BLaER1 treated with 17β-estradiol and CSF1 and Interleukin-3, amounts not matched to agents 10 nM and 100 nM (cell line): ENCODE measurements at regions not wholly inside any gene's neighbourhood (a gene's known extent, or its start where the extent isn't known, plus 50 kb on each side); places are given as distances from the start of the nearest gene placed in this dataset.

ENCODE experiments used
- H3K27ac ChIP-seq, 11 experiments: shearing (Covaris generic); formaldehyde crosslinking; 2 replicates each; pipeline ENCODE4 v1.8.1; 2022
- H3K27me3 ChIP-seq, 11 experiments: shearing (Covaris generic); formaldehyde crosslinking; 2 replicates each; pipeline ENCODE4 v1.8.1; 2022
- H3K36me3 ChIP-seq, 11 experiments: shearing (Covaris generic); formaldehyde crosslinking; 2 replicates each; pipeline ENCODE4 v1.8.1; 2022
- H3K4me1 ChIP-seq, 10 experiments: shearing (Covaris generic); formaldehyde crosslinking; 2 replicates each; pipeline ENCODE4 v1.8.1; 2022
- H3K4me2 ChIP-seq, 11 experiments: shearing (Covaris generic); formaldehyde crosslinking; 2 replicates each; pipeline ENCODE4 v1.8.1; 2022
- H3K4me3 ChIP-seq, 10 experiments: shearing (Covaris generic); formaldehyde crosslinking; 2 replicates each; pipeline ENCODE4 v1.8.1; 2022
- H3K9ac ChIP-seq, 11 experiments: shearing (Covaris generic); formaldehyde crosslinking; 2 replicates each; pipeline ENCODE4 v1.8.1; 2022
- H3K9me3 ChIP-seq, 11 experiments: shearing (Covaris generic); formaldehyde crosslinking; replicated peaks in 1 of 11; 2 replicates each; pipeline ENCODE4 v1.8.1; 2022
- H4K20me1 ChIP-seq, 11 experiments: shearing (Covaris generic); formaldehyde crosslinking; 2 replicates each; pipeline ENCODE4 v1.8.1; 2022
- Cebpa-rat ChIP-seq, 11 experiments: shearing (Covaris generic); IDR thresholded peaks; 2 replicates each; pipeline ENCODE4 v1.8.1; 2022

DNA sequence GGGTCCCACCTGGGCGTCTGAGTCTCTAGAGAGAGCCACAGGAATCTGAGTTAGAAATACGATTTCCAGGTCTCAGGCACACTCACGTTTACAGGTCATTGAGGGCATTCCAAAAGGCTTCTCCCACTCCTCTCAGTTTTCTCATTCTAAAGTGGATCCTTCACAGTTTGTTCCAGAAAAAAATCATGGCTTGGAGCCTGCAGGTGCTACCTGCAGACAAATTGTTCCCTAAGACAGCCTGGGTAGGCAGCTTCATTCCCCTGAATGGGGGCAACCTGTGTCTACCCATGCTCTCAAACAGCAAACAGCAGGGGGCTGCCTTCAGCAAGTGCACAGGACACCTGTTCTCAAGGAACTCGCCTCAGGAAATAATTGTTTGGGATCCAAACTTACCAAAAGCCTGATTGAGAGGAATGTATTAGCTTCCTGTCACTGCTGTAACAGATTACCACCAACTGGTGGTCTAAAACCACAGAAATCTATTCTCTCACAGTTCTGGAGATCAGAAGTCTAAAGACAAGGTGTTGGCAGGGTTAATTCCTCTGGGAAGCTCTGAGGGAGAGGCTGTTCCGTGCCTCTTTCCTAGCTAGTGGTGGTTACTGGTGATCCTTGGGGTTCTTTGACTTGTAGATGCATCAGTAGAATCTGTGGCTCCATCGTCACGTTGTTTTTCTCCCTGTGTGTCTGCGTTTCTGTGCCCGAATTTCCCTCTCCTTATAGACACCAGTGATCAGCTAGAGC is 117.2 kb downstream of the RAB11FIP2 start:
- H3K9ac ChIP-seq, result no peak overlapping the region
- H3K27me3 ChIP-seq, result no peaks in the 10 kb centered on the region
- peak overlapping the region in 4 of 11 experiments; percentile 1 to 25 (median 12); a peak in 6 of 22 replicates for H3K4me2 ChIP-seq
- no peaks in the 10 kb centered on the region for H3K9me3 ChIP-seq
- H3K36me3 ChIP-seq, result no peaks in the 10 kb centered on the region
- H3K4me1 ChIP-seq, result peaks cover 6 to 16% (median 12%) of the 10 kb centered on the region in 10 experiments; a peak in 16 of 20 replicates
- no peak overlapping the region for H3K27ac ChIP-seq
- no peak overlapping the region for H3K4me3 ChIP-seq
- no peak for TF ChIP-seq Cebpa-rat (IDR thresholded peaks at IDR 0.05)
- no peaks in the 10 kb centered on the region for H4K20me1 ChIP-seq

DNA sequence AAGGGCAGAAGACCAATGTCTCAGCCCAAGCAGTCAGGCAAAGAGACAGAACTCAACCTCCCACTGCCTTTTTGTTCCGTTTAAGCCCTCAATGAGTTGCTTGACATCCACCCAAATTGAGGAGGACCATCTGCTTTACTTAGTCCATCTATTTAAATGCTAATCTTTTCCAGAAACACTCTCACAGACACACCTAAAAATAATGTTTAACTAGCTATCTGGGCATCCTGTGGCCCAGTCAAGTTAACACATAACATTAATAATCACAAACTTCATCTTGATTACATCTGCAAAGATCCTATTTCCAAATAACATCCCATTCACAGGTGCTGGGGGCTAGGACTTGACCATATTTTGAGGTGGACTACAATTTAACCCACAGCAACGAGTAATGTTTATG is 115.7 kb downstream of the RAB11FIP2 start:
- H3K4me2 ChIP-seq, result no peak overlapping the region
- no peaks in the 10 kb centered on the region for H3K27me3 ChIP-seq
- H4K20me1 ChIP-seq, result no peaks in the 10 kb centered on the region
- no peak overlapping the region for H3K27ac ChIP-seq
- H3K36me3 ChIP-seq, result no peaks in the 10 kb centered on the region
- H3K9ac ChIP-seq, result no peak overlapping the region
- H3K4me3 ChIP-seq, result no peak overlapping the region
- H3K9me3 ChIP-seq, result no peaks in the 10 kb centered on the region
- TF ChIP-seq Cebpa-rat (IDR thresholded peaks at IDR 0.05), result no peak
- peaks cover 6 to 16% (median 12%) of the 10 kb centered on the region in 10 experiments; a peak in 16 of 20 replicates for H3K4me1 ChIP-seq

DNA sequence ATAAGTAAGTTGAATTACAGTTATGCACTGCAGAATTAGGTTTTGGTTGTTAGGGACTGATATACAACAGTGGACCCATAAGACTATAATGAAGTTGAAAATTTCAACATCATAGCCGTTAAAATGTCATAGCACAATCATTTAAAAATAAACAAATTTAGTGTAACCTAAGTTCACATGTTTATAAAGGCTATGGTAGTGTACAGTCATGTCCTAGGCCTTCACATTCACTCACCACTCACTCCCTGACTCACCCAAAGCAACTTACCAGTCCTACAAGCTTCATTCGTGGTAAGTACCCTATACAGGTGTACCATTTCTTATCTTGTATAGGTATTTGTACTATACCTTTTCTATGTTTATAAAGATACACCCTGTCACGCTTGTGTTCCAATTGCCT is 113.7 kb downstream of the RAB11FIP2 start:
- no peaks in the 10 kb centered on the region for H4K20me1 ChIP-seq
- H3K36me3 ChIP-seq, result no peaks in the 10 kb centered on the region
- no peak overlapping the region for H3K27ac ChIP-seq
- no peak overlapping the region for H3K4me2 ChIP-seq
- no peak overlapping the region for H3K9ac ChIP-seq
- H3K27me3 ChIP-seq, result no peaks in the 10 kb centered on the region
- peaks cover 0 to 12% (median 2%) of the 10 kb centered on the region in 10 experiments; a peak in 10 of 20 replicates for H3K4me1 ChIP-seq
- H3K4me3 ChIP-seq, result no peak overlapping the region
- no peak for TF ChIP-seq Cebpa-rat (IDR thresholded peaks at IDR 0.05)
- 0 out of 22 replicates have a peak, but pooled peaks cover 0 to 4% (median 0%) of the 10 kb centered on the region in 11 experiments for H3K9me3 ChIP-seq

DNA sequence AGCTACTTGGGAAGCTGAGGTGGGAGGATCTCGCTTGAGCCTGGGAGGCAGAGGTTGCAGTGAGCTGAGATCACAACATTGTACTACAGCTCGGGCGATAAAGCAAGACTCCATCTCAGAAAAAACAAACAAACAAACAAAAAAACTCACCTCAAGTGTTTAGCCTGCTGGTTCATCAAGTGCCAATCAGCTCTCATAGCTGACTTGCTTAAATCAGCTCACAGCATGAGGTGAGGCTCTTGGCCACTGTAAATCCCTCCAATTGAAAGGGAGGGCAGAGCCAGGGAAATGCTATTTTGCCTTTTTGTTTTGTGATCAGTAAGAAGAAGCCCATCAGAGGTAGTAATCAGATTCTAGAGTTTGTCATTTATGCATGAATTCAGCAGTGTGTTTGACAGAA is 112.3 kb downstream of the RAB11FIP2 start:
- no peaks in the 10 kb centered on the region for H4K20me1 ChIP-seq
- H3K9ac ChIP-seq, result no peak overlapping the region
- H3K4me2 ChIP-seq, result no peak overlapping the region
- 0 out of 22 replicates have a peak, but pooled peaks cover 0 to 6% (median 0%) of the 10 kb centered on the region in 11 experiments for H3K9me3 ChIP-seq
- TF ChIP-seq Cebpa-rat (IDR thresholded peaks at IDR 0.05), result no peak
- no peak overlapping the region for H3K27ac ChIP-seq
- H3K27me3 ChIP-seq, result no peaks in the 10 kb centered on the region
- no peak overlapping the region for H3K4me3 ChIP-seq
- no peaks in the 10 kb centered on the region for H3K36me3 ChIP-seq
- H3K4me1 ChIP-seq, result peaks cover 0 to 16% (median 7%) of the 10 kb centered on the region in 10 experiments; a peak in 11 of 20 replicates

DNA sequence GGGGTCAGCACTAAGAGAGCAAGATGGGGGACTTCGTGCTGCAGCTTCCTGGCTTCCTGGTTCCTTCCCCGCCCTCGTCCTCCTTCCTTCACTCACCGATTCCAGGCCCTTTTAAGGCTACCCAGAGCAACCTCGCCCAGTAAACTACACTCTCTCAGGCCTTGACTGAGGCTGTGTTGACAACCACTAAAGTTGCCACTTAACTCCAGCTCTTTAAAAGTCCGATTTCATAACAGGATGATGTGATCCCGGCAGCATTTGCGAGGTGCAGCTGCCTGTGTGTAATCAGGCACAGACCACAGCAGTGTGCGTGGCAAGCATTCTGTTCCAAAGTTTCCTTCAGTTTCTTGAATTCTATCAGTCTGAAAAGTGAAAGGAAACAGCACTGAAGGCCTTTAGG is 110.6 kb downstream of the RAB11FIP2 start:
- no peak for TF ChIP-seq Cebpa-rat (IDR thresholded peaks at IDR 0.05)
- Histone ChIP-seq H3K9me3 (0 out of 22 replicates have a peak, but pooled peaks cover 0 to 6% (median 0%) of the 10 kb centered on the region in 11 experiments), H4K20me1 (no peaks in the 10 kb centered on the region), H3K9ac (no peak overlapping the region), H3K36me3 (no peaks in the 10 kb centered on the region), H3K27me3 (no peaks in the 10 kb centered on the region), H3K4me2 (no peak overlapping the region), H3K4me1 (peaks cover 0 to 13% (median 7%) of the 10 kb centered on the region in 10 experiments; a peak in 11 of 20 replicates), H3K4me3 (no peak overlapping the region), H3K27ac (no peak overlapping the region)

DNA sequence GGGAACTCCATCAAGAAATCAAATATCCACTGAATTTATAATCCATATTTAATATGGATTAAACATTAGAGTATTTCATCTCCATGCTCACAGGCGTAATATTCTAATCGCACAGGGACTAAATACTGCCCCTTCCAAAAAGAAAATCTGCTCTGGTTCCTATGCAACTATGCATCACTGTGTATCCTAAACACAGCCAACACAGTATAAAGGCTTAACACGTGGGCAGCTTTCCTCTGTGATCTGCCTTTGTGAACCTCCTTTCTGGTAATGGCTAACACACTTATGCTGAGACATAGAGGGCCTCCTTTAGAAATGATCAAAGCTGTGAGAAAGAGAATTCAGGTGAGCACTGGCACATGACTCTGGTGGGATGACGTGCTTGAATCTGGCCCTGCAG is 110.2 kb downstream of the RAB11FIP2 start:
- Histone ChIP-seq H3K9me3 (0 out of 22 replicates have a peak, but pooled peaks cover 0 to 6% (median 0%) of the 10 kb centered on the region in 11 experiments), H3K36me3 (no peaks in the 10 kb centered on the region), H3K4me3 (no peak overlapping the region), H3K4me2 (no peak overlapping the region), H3K27ac (no peak overlapping the region), H3K4me1 (peaks cover 0 to 13% (median 7%) of the 10 kb centered on the region in 10 experiments; a peak in 11 of 20 replicates), H4K20me1 (no peaks in the 10 kb centered on the region), H3K9ac (no peak overlapping the region), H3K27me3 (no peaks in the 10 kb centered on the region)
- no peak for TF ChIP-seq Cebpa-rat (IDR thresholded peaks at IDR 0.05)

DNA sequence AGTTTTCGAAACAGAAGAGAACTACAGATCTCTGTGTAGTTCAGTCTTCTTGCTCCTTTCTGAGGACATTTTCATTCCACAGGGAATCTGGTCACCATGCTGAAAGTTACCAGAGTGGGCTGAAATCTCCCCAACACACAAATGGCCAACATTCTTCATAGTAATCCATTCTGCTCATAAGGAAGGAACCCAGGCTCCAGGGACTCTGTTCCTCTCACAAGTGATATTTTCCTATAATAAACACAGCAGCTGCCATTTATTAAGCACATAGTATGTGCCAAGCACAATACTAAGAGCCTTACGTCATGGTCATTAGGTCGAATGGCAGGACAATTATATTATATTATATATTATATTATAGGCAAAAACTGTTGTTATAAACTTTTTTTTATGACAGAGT is 109.8 kb downstream of the RAB11FIP2 start:
- Histone ChIP-seq H3K27ac (no peak overlapping the region), H4K20me1 (no peaks in the 10 kb centered on the region), H3K9ac (no peak overlapping the region), H3K4me1 (peaks cover 0 to 13% (median 7%) of the 10 kb centered on the region in 10 experiments; a peak in 11 of 20 replicates), H3K4me3 (no peak overlapping the region), H3K9me3 (0 out of 22 replicates have a peak, but pooled peaks cover 0 to 6% (median 0%) of the 10 kb centered on the region in 11 experiments), H3K27me3 (no peaks in the 10 kb centered on the region), H3K36me3 (no peaks in the 10 kb centered on the region), H3K4me2 (no peak overlapping the region)
- no peak for TF ChIP-seq Cebpa-rat (IDR thresholded peaks at IDR 0.05)

DNA sequence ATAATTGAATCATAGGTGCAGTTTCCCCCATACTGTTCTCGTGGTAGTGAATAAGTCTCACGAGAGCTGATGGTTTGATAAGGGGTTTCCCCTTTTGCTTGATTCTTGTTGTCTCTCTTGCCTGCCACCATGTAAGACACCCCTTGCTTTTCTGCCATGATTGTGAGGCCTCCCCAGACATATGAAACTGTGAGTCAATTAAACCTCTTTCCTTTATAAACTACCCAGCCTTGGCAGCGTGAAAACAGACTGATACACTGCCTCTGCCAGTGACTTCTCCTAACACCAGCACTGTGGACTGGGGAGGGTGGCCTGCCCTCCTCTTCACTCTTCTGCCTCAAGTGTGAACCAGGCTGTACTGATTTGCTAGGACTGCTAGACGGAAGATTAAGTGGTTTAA is 108.6 kb downstream of the RAB11FIP2 start:
- H3K27me3 ChIP-seq, result no peaks in the 10 kb centered on the region
- no peak overlapping the region for H3K4me3 ChIP-seq
- peak overlapping the region in 8 of 11 experiments; percentile 27 to 64 (median 47); a peak in 14 of 22 replicates for H3K4me2 ChIP-seq
- H3K9ac ChIP-seq, result no peak overlapping the region
- no peaks in the 10 kb centered on the region for H3K36me3 ChIP-seq
- H3K27ac ChIP-seq, result no peak overlapping the region
- H3K4me1 ChIP-seq, result peaks cover 0 to 13% (median 7%) of the 10 kb centered on the region in 10 experiments; a peak in 11 of 20 replicates
- no peaks in the 10 kb centered on the region for H4K20me1 ChIP-seq
- 0 out of 22 replicates have a peak, but pooled peaks cover 0 to 6% (median 0%) of the 10 kb centered on the region in 11 experiments for H3K9me3 ChIP-seq
- no peak for TF ChIP-seq Cebpa-rat (IDR thresholded peaks at IDR 0.05)

DNA sequence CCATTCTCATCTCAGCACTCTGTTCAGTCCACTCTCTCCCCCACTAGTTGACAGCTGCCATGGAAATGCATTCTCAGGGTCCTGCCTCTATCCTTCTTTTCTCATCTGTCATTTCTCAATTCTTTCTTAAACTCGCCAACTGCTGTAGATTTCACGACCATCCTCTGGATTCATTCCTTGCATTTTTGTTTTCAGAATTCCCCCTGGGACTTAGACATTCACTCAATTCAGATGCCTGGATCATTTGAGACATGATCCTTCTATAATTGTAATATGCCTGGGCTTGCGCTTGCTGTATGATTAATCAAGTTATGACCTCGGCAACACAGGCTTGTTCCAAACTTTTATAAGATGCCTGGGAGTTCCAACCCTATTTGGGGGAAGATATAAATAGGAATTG is 104.5 kb downstream of the RAB11FIP2 start:
- TF ChIP-seq Cebpa-rat (IDR thresholded peaks at IDR 0.05), result no peak
- Histone ChIP-seq H3K9ac (no peak overlapping the region), H3K27ac (no peak overlapping the region), H3K4me2 (no peak overlapping the region), H4K20me1 (no peaks in the 10 kb centered on the region), H3K27me3 (no peaks in the 10 kb centered on the region; a peak in 1 of 22 replicates), H3K4me3 (no peak overlapping the region), H3K4me1 (peaks cover 18 to 31% (median 26%) of the 10 kb centered on the region in 10 experiments), H3K9me3 (0 out of 22 replicates have a peak, but pooled peaks cover 0 to 6% (median 0%) of the 10 kb centered on the region in 11 experiments), H3K36me3 (no peaks in the 10 kb centered on the region)
